Inflammatory macrophage treated with lipopolysaccharide for 1 hour (primary cell): ENCODE measurements at regions not wholly inside any gene's neighbourhood (a gene's known extent, or its start where the extent isn't known, plus 50 kb on each side); places are given as distances from the start of the nearest gene placed in this dataset.

Source experiments
- DNase-seq, 2 donors: peaks; one replicate each; pipeline ENCODE4 v3.0.0-alpha.2; 2020 to 2022

DNA sequence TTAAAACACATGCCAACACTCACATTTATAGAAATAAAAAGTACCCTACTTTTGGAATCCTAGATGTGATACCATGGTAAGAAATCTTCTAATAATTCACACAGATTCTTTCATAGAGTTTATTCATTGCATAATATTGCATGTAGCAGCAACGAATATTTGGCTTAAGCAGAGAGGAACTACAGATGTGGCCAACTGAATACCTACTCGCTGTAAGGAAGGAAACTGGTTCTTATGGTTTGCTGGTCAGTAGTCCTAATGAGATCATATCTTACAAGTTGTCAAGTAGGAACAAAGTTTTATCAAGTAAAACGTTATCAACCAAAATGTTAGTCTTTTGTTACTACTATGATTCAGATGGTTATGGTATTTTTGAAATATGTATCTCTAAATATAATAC is 996.1 kb downstream of the PDHA2 start:
- no peak for DNase-seq

DNA sequence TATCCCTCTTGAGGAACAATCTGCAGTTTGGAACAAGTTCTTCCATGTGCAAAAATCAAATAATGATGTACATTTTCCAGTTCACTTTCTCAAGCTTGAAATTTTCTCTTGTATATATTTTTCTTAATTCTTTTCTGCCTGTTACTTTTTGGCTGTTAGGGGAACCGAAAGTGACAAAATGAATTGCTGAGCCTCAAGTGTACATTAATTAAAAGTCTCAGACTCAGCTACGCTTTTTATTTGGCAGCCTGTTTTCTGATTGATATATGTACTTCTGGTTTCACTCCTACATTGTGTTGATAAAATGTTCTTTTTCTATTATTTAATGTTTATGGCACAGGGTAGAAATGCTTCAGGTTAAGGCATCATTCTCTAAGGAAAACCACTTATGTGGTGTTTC is 999.5 kb downstream of the PDHA2 start:
- no peak for DNase-seq

DNA sequence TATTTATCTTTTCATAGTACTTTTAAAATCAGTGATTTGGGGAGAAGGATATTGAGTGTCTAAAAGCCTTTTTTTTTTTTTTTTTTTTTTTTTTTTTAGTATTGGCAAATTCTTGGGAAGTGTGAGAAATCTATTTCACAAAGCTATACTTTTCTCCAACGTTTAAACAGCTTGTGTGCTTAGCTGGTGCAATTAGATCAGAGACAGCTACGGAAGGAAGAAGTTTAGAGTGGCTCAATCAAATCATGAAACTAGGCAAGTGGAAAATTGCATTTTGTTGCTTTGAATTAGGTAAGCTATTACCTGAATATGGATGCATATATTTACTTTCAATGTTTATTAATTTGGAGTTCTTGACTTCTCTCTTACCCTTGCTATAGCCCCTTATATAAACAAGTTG is 1001.9 kb downstream of the PDHA2 start:
- DNase-seq, result no peak

DNA sequence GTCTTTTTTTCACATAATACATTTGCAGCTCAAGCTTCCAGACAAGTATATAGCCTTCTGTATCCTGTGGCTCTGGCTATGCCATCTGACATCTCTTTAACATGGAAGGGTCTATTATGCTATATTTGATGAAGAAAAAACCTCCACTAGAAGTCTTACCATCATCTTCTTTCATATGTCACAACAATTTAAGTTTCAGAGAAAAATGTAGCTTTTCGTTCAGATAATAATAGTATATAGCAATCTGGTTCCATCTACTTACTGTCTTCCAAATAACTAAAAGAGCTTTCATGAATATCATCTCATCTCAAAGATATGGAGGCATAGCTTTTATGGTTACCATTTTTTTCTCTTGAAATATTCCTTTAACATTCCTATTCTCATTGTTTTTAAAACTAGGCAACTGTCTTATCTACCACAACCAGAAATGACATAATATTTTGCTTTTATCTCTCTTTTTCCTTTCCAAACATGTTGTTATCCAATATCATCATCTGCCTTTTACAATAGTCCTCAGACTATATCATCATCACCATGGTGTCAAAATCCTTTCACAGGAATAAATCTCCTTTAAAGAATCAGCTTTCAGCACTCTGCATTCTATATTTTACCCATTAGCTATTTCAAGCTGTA is 1005.1 kb downstream of the PDHA2 start:
- DNase-seq, result no peak

DNA sequence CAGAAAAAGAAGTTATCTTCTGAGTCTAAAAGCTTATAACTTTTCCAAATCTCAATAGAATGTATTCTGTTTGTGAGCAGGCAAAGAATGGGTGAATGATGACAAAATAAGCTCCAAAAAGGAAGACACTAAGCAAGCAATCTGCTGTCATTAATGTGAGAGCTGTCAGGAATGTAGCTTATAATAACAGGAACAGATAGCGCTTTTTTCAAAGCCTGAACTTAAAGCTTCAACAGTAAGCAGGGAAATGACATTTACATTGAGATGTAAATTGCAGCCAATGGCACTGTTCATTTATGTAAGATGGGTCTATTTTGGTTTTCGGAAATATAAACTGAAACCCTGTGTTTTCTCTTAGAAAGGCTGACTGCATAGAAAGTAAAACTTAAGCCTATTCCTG is 1005.9 kb downstream of the PDHA2 start:
- no peak for DNase-seq

DNA sequence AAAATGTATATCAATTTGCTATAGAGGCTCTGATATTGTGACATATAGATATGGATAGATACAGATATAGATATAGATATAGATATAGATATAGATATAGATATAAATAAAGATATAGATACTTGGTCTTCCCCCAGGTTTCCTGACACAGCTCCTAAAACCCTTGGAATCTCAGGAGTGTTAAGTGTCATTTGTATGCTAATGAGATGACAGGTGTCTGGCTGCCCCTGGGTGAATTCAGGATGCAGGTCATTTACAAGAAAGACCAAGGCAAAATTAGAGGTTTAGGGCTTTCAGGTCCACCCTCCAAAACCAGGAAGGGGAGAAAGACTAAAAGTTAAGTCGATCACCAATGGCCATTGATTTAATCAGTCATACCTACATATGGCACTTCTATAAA is 1034.8 kb downstream of the PDHA2 start:
- no peak for DNase-seq

DNA sequence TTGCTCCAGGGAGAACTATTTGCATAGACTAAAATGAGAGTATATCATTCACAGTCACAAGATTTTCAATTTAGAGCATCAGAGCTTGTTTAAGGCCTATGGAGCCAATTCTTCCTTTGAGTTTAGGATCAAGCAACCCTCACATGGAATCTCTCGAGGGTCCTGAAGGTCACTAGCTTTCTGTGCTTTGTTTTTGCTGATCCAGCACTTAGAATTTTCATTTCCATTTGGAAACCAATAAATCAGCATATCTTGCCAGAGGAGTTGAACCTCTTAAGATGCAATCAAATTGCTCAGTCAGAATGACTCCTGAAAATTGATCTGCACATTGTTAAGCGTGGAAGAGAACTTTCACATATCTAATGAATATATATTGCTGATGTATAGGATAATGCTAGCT is 1039.6 kb downstream of the PDHA2 start:
- no peak for DNase-seq

DNA sequence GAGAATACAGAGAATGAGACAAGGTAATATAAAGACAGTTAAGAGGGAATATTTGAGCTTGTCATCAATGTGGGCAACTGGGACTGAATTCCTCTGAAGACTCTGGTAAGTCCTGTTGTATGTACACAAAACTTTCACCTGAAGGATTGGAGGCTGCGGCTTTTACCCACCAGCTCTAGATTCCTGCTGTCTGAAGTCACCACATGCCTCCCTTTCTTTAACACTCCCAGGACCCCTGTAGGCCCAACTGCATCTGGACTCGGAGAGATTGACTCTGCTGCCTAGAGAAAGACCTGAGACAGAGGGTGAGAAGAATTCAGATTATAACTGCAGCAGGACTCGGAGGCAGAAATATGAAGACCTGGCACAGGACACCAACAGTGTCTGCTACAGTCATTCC is 1048.0 kb downstream of the PDHA2 start:
- no peak for DNase-seq

DNA sequence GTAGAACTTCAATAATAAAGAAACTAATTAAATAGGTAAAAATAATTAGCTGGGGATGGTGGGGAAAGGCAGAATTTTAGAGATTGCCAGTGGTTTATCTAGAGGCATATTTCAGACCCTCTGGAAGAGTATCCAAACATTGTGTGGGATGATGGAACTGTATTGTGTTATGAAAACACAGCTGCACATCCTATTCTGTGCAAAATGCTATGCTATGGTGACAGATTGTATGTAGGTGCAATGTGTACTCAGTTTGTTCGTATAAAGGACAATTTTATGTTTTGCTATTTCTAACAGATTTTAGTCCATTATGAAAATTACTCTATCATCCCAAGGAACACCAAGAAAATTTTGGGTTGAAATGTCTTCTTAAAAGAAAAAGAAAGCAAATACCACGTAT is 1054.7 kb downstream of the PDHA2 start:
- no peak for DNase-seq

DNA sequence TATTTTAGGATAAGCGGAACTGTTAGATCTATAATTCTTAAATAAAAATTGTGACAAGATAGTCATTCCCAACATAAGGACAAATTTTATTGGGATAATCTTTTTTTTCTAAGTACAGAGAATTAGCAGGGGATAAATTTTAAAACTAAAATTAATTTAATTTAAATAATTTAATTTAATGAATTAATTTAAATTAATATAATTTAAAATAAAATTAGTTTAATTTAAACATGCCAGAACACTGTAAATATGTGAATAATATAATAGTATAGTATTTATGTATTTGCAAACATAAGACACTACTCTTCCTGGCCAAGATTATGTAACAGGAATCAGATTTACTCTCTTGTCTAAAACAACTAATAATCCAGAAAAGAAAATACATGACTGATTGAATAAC is 1055.9 kb downstream of the PDHA2 start:
- no peak for DNase-seq

DNA sequence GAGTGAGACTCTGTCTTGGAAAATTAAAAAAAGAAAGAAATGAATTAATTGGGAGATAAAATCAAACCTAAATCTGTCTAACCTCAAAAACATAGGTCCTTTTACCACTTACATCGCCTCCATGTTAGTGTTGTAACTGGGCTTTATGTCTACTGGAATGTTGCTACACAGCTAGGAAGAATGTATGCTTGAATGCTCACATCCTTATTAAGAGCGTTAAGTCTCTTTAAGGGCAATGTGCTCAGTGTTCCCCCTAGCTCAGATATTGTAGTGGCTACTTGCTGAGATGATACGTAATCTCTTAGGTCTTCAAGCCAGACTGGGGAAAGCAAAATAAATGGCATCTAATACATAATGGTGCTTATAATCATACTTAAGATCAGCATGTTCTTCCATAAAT is 1072.8 kb downstream of the PDHA2 start:
- no peak for DNase-seq

DNA sequence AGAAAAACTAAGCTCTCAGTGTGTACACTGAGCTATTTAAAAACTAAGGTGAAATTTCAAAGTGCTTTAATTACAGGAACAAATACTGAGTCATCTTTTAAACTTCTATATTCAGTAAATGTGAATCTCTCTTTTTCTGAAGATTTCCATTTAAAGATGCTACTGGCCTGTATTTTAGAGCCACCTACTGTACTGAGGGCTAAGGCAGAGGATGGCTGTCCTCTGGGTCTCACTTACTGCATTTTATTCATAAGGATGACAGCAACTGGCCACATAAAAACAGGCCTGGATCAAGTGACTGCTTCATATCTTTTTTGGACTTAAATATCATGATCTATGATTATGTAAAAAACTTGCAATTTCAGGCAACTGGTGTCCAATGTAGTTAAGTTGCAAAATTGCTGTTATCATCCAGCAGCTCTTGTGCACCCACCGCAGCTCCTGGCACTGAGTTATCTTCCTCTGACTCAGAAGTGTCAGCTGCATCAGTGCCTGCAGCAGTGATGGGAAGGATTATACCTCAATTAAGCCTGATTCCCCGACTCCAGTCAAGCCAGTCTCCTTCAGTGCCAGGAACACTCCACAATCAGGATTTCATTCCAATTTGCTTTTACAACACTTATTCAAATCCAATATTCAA is 1073.7 kb downstream of the PDHA2 start:
- DNase-seq, result no peak

DNA sequence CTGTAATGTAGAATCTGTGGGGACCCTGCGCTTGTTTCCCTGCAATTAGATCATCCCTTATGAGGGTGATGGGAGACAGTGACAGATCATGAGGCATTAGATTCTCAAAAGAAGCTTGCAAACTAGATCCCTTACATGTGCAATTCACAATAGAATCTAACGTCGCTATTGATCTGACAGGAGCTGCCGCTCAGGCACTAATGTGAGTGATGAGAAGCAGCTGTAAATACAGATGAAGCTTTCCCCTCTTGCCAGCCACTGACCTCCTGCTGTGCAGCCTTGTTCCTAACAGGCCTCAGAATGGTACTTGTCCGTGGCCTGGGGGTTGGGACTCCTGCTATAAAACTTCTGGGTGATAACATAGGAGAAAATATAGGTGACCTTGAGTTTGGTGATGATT is 1076.8 kb downstream of the PDHA2 start:
- no peak for DNase-seq

DNA sequence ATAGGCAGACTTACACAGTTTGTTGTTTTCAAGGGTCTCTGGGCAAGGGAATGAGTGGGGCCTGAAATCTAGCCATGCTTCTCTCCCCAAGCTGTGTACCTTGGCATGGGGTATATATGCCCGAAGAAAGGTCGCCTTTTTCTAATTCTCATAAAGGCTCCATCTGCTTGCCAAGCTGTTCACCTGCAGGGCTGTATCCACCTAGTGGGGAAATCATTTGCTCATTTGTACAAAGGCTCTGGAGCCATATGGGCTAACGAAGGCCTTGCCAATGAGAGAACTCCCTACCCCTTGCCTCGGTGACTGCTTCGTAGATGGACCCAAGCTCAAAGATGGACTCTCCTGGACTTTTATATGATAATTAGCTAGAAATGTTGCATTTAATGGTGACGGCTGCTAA is 1097.0 kb downstream of the PDHA2 start:
- DNase-seq, result no peak

DNA sequence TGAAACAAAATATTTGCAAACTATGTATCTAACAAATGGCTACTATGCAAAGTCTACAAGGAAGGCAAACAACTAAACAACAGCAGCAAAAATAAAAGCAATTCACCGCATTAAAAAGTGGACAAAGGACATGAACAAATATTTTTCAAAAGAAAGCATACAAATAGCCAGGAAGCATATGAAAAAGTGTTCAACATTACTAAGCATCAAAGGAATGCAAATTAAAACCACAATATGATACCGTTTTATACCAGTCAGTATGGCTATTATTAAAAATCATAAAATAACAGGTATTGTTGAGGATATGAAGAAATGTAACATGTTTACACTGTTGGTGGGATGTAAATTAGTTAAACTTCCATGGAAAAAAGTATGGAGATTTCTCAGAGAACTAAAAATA is 1106.7 kb downstream of the PDHA2 start:
- DNase-seq, result no peak

DNA sequence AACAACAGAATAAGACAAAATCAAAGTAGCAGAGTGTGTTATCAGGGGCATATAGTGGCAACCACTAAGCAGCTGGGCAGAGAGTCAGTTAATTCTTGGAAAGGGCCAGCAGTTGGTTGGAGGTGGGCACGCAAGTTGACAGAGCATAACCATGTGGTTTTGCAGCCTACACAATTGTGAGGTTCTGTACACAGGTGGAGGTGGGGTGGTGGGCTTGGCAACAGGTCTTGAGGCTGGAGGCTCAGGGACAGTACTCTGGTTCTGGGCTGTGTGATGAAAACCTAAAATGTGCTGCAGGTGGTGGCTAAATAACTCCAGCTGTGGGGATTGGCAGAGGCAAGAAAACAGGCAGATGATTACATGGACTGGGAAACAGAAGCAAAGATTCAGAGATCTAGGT is 1112.7 kb downstream of the PDHA2 start:
- no peak for DNase-seq

DNA sequence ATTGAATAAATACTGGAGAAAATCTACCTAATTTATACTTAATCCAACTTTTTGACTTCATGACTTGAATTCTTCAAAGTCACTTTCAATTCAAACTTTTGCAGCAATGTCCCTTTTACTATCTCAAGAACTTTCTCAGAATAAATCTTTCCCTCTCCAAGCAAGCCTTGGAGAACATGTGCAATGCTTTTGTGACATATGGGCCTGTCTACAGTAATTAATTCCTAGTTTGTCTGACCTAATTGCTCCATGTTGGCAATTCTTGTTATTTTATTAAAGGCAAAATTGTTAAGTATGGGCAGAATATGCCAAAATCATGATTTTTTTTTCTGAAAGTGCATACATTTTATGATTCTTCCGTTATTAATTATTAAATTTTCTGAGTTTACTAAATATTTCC is 1115.3 kb downstream of the PDHA2 start:
- DNase-seq, result no peak

DNA sequence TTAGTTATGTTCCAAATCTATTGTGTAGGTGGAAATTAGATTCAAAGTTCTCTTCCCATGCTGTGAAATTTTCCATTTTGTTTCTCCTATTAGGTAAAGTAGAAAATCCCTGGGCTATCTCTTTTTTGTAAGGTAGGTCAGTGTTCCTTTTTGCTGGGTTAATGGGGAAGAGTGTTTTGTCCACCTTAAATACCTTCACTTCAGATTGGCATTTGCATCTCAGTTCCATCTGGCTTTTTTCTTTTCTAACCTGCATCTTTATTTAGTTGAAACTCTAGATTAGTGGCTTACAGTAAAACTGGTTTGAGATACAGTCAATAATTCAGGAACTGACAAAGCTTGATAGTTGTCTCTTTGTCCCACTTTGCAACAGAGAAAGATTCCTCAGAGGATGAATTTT is 1115.8 kb downstream of the PDHA2 start:
- DNase-seq, result no peak

DNA sequence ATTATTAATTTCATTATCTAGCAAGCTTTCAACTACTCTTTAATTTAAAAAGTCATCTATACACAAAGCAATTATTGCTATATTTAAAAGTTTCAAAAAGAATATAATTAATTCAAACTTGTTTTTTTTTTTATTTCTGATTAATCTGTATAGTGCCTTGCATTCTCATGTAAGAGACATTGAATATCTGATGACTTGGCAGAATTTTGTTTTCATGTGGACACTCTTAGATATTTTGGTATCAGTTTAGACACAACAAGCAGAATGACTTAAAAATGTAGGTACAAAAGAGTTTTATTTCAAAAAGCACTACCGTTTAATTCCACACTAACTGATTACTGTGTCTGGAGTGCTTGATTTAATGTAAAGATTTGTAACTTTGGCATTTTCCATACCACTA is 1129.6 kb downstream of the PDHA2 start:
- no peak for DNase-seq

DNA sequence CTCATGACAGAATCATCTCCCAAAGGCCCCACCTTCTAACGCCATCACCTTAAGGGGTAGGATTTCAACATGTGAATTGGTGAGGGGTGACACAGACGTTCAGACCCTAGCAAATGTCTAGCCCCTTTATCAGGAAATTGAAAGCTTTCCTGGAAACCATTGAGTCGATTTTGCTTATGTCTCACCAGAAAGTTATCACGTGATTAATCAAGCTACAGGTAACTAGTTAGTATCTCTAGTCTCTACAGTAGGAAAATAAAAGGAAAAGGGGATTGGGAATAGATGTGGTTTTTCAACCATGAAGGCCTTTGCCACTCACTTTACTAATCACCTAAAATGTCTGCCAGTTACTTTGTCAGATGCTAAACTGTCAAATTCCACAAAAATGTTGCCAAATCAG is 1133.0 kb downstream of the PDHA2 start:
- DNase-seq, result no peak

DNA sequence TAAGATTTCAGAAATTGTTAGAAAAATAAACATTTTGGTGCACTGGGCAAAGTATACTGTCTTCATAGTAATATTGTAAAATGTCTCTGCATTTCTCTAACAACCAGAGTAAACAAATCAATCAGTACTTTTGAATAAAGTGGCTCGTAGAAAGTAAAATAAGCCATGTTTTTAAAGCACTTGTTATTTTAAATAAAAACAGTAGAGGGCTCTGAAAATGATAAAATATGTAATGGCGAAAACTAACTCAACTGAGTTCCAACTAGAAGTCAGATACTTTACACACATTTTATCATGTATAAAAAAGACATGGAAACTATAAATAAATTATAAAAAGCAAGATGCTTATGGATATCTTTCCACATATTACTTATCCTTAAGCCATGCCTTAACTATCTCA is 1134.4 kb downstream of the PDHA2 start:
- no peak for DNase-seq

DNA sequence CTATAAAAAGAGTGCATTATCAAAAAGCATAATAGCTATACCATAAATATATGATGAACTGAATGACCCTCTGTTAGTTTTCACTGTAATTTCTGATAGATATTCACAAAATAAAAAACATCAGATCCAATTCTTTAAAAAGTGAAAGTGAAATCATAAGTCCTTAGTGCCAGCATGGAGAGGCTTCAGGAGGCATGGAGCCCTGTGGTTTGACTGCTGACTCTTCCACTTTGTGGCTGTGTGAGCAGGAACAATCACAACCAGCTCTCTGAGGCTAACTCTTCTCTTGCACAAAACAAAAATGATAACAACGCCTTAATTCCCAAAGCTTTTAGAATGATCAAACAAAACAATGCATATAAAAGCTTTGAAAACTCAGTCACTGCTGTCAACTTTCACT is 1143.9 kb downstream of the PDHA2 start:
- DNase-seq, result no peak

DNA sequence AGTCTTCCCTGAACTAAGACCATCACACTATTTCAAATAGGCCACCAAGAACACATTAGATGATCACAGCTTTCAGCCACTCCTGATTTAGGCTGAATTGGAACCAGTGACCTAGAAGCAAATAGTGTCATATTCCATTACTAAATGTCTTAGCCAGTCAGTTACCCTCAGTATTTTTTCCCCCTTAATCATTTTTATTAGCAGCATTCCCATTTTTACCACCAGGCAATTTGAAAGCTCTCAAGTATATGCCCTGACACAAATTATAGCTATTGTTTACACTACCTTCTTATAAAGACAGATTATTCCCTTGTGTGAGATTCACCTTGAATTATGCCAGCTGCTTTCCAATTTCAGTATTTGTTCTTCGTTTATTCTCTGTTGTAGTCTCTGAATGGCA is 1146.9 kb downstream of the PDHA2 start:
- no peak for DNase-seq

DNA sequence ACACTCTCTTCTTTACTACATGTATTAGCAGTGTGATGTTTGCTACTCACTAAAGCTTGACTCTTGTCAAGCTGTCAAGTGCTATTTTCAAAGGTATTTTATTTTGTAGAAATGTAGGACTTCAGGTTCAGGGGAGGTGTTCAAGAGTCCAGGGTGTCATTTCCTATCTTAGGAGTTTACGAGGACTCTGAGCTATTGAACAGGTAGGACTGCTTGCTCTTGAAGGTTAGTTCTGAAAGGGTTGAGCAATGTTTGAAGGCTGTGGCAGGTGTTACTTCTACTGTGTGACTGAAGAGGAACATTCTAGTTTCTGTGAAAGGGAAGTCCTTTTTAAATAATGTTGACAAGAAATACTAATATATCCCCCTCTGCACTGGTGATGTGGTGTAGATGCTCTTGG is 1151.2 kb downstream of the PDHA2 start:
- no peak for DNase-seq

DNA sequence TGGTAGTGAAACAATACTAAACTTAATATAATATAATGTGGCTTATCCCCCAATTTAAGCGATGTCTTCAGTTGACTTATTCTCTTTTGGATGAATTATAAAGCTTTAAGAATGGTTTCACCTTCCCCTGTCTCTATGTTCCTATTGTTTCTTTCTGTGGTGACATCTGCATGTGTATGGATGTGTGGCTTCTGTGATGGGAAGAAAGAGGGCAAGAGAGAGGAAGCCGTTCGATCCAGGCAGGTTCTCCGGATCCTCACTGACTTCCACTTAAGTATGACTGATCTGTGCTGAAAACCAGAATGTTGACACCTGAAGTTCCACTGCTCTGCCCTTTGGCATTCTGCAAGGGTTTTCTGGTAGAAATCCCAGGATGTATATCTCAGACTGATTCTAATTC is 1150.8 kb downstream of the STPG2 start:
- DNase-seq, result no peak
